ENCODE measurements at regions not wholly inside any gene's neighbourhood (a gene's known extent, or its start where the extent isn't known, plus 50 kb on each side); places are given as distances from the start of the nearest gene placed in this dataset.

DNA sequence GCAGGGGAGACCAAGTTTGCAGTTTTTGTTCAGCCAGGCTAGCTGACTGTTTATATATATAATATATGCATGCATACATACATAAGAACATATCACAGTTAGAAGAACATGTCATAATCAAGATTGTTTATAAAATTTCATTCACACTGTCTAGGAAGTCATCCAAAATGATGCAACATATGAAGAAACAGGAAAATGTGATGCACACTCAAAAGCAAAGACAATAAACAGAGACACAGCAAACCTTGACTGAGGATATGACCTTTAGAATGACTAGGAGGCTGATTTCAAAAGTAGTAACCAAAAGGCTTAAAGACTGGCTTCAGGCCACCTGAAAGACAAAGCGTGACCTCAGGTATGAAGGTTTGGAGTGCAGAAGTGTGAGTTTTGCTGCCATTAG lies 166.2 kb upstream of the NDN start:
- TF ChIP-seq, protein P1, sequence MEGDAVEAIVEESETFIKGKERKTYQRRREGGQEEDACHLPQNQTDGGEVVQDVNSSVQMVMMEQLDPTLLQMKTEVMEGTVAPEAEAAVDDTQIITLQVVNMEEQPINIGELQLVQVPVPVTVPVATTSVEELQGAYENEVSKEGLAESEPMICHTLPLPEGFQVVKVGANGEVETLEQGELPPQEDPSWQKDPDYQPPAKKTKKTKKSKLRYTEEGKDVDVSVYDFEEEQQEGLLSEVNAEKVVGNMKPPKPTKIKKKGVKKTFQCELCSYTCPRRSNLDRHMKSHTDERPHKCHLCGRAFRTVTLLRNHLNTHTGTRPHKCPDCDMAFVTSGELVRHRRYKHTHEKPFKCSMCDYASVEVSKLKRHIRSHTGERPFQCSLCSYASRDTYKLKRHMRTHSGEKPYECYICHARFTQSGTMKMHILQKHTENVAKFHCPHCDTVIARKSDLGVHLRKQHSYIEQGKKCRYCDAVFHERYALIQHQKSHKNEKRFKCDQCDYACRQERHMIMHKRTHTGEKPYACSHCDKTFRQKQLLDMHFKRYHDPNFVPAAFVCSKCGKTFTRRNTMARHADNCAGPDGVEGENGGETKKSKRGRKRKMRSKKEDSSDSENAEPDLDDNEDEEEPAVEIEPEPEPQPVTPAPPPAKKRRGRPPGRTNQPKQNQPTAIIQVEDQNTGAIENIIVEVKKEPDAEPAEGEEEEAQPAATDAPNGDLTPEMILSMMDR (IDR thresholded peaks at IDR 0.05), result no peak
- TF ChIP-seq ZBTB43 (CRISPR knock-in tag; IDR thresholded peaks at IDR 0.05) (no peak), ZNF317 (CRISPR knock-in tag; IDR thresholded peaks at IDR 0.05; ENCODE audit: borderline replicate concordance, low read depth) (no peak), MXD4 (CRISPR knock-in tag; IDR thresholded peaks at IDR 0.05; ENCODE audit: borderline replicate concordance) (no peak), ESRRA (CRISPR knock-in tag; IDR thresholded peaks at IDR 0.05; ENCODE audit: borderline replicate concordance) (no peak), CBFB (CRISPR knock-in tag; IDR thresholded peaks at IDR 0.05; ENCODE audit: low read depth) (no peak), TCF7 (CRISPR knock-in tag; IDR thresholded peaks at IDR 0.05; ENCODE audit: low read depth) (no peak), JUN (CRISPR knock-in tag; IDR thresholded peaks at IDR 0.05) (no peak)
- TF ChIP-seq, protein P2, sequence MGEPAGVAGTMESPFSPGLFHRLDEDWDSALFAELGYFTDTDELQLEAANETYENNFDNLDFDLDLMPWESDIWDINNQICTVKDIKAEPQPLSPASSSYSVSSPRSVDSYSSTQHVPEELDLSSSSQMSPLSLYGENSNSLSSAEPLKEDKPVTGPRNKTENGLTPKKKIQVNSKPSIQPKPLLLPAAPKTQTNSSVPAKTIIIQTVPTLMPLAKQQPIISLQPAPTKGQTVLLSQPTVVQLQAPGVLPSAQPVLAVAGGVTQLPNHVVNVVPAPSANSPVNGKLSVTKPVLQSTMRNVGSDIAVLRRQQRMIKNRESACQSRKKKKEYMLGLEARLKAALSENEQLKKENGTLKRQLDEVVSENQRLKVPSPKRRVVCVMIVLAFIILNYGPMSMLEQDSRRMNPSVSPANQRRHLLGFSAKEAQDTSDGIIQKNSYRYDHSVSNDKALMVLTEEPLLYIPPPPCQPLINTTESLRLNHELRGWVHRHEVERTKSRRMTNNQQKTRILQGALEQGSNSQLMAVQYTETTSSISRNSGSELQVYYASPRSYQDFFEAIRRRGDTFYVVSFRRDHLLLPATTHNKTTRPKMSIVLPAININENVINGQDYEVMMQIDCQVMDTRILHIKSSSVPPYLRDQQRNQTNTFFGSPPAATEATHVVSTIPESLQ (CRISPR knock-in tag; IDR thresholded peaks at IDR 0.05), result no peak
